Stomach (tissue), 8 donors: ENCODE measurements at regions not wholly inside any gene's neighbourhood (a gene's known extent, or its start where the extent isn't known, plus 50 kb on each side); places are given as distances from the start of the nearest gene placed in this dataset.

Source experiments
- DNase-seq, 2 donors: peaks; one replicate each; pipeline versions ENCODE4 v3.0.0 to v3.0.0-alpha.2; 2013 to 2019
- H3K27ac ChIP-seq, 5 donors: fragments of 200-600 bp in 4 of 5; sonication (generic) in 4 of 5; one replicate each; pipeline ENCODE4 v1.5.1; 2013 to 2019; ENCODE audit warnings: mild to moderate bottlenecking in 1 of 5, moderate library complexity in 1 of 5
- H3K27me3 ChIP-seq, 3 donors: fragments of 200-600 bp; sonication (generic); one replicate each; pipeline ENCODE4 v1.5.1; 2017 to 2019; ENCODE audit warnings: mixed run types in 1 of 3
- H3K36me3 ChIP-seq, 4 donors: fragments of 200-600 bp; sonication (generic); 1 replicate in 3 of 4; 2 replicates in 1 of 4; pipeline ENCODE4 v1.5.1; 2016 to 2019
- H3K4me1 ChIP-seq, 4 donors: fragments of 200-600 bp; sonication (generic); one replicate each; pipeline ENCODE4 v1.5.1; 2016 to 2019
- H3K4me3 ChIP-seq, 4 donors: fragments of 200-600 bp; sonication (generic) in 3 of 4; one replicate each; pipeline ENCODE4 v1.5.1; 2016 to 2019; ENCODE audit warnings: mild to moderate bottlenecking in 1 of 4
- H3K9me3 ChIP-seq, 4 donors: fragments of 200-600 bp; sonication (generic); one replicate each; pipeline ENCODE4 v1.5.1; 2016 to 2019
- EP300 ChIP-seq: sonication (generic); formaldehyde crosslinking; IDR thresholded peaks from one replicate; pipeline ENCODE4 v1.6.1; 2017; ENCODE audit warnings: antibody characterized with exemption
- POLR2A ChIP-seq, 4 donors: fragments of 450-650 bp; IDR thresholded peaks; one replicate each; pipeline ENCODE4 v1.6.1; 2016; ENCODE audit warnings: antibody characterized with exemption in 4 of 4, control low read depth in 2 of 4, mild to moderate bottlenecking in 1 of 4, moderate library complexity in 1 of 4
- POLR2AphosphoS5 ChIP-seq, 3 donors: sonication (generic); formaldehyde crosslinking; IDR thresholded peaks; one replicate each; pipeline ENCODE4 v1.6.1; 2016; ENCODE audit warnings: antibody characterized with exemption in 3 of 3
- WGBS, 5 donors: extraction: QIAGEN DNeasy Blood & Tissue Kit in 3 of 5; methylation state at CpG; one replicate each; pipeline versions ENCODE4 v1.1.5 to v1.1.7; 2013 to 2018; 5-methylcytosine and 5-hydroxymethylcytosine counted together
- intact Hi-C: fragments of 100-400 bp; cut with DNase I; formaldehyde crosslinking; loops from one replicate; pipeline ENCODE4 v1.15.1; 2023; ENCODE audit warnings: low total_unique reads
- TF ChIP-seq, protein P1 (sequence below), 7 experiments: fragments of 450-650 bp in 4 of 7; fragments of 200-600 bp in 3 of 7; sonication (generic) in 3 of 7; IDR thresholded peaks; one replicate each; pipeline ENCODE4 v1.5.1; 2016 to 2019; ENCODE audit warnings: antibody characterized with exemption in 7 of 7, control low read depth in 2 of 7, mild to moderate bottlenecking in 1 of 7
- donor health status: healthy with polysubstance abuse.
- donor health status: Bipolar disorder and iron deficiency.
- donor health status: healthy.

DNA sequence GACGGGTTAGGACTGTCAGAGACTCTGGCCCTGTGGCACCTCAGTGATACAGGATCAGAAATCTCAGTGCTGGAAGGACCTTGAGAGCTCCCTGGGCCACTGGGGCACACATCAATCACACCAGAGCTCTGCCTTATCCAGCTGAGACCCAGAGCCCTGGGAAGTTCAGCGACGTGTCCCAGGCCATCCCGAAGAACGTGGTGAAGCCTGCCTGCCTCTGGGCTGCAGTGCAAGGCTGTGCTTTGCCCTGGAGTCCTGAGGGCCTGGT is 79.8 kb upstream of the MGMT start:
- H3K27me3 ChIP-seq, result peaks cover 0 to 10% (median 4%) of the 10 kb centered on the region in 3 donors
- TF ChIP-seq POLR2A (IDR thresholded peaks at IDR 0.05) (no peak), POLR2AphosphoS5 (IDR thresholded peaks at IDR 0.05) (no peak), EP300 (no peak)
- TF ChIP-seq, protein P1, sequence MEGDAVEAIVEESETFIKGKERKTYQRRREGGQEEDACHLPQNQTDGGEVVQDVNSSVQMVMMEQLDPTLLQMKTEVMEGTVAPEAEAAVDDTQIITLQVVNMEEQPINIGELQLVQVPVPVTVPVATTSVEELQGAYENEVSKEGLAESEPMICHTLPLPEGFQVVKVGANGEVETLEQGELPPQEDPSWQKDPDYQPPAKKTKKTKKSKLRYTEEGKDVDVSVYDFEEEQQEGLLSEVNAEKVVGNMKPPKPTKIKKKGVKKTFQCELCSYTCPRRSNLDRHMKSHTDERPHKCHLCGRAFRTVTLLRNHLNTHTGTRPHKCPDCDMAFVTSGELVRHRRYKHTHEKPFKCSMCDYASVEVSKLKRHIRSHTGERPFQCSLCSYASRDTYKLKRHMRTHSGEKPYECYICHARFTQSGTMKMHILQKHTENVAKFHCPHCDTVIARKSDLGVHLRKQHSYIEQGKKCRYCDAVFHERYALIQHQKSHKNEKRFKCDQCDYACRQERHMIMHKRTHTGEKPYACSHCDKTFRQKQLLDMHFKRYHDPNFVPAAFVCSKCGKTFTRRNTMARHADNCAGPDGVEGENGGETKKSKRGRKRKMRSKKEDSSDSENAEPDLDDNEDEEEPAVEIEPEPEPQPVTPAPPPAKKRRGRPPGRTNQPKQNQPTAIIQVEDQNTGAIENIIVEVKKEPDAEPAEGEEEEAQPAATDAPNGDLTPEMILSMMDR (IDR thresholded peaks at IDR 0.05), result no peak
- H3K4me3 ChIP-seq, result no peak overlapping the region
- 82 to 89% (median 83%) methylated on average over 5 of the region's 5 CpGs for WGBS, 5 donors
- no peak for DNase-seq
- no peaks in the 10 kb centered on the region for H3K9me3 ChIP-seq
- H3K27ac ChIP-seq, result no peak overlapping the region
- no peaks in the 10 kb centered on the region for H3K4me1 ChIP-seq
- intact Hi-C loops, result no loop called here
- no peaks in the 10 kb centered on the region for H3K36me3 ChIP-seq

DNA sequence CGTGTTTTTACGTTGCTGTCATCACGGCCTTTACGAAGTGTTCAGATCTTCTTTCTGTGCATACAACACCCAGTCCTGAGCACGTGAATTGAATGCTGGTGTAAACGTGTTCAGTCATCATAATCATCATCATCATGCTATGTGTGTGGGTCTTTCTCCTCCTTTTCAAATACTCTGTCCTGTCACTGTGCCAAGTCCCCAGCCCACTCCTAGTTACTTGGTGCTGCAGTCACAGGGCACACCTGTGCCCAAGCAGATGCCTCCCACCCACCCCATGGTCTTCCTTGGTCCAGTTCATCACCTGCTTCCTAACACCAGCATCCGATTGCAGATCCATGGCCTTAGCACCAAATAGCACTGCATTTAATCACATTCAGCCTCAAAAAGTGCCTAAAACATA is 78.6 kb upstream of the MGMT start:
- TF ChIP-seq POLR2A (IDR thresholded peaks at IDR 0.05) (no peak), EP300 (no peak), POLR2AphosphoS5 (IDR thresholded peaks at IDR 0.05) (no peak)
- TF ChIP-seq, protein P1 (IDR thresholded peaks at IDR 0.05), result no peak
- no peaks in the 10 kb centered on the region for H3K9me3 ChIP-seq
- H3K36me3 ChIP-seq, result no peaks in the 10 kb centered on the region
- H3K4me1 ChIP-seq, result no peaks in the 10 kb centered on the region
- H3K27ac ChIP-seq, result no peak overlapping the region
- H3K4me3 ChIP-seq, result no peak overlapping the region
- WGBS, 5 donors, result 88 to 91% (median 90%) methylated on average over 7 of the region's 7 CpGs
- intact Hi-C loops, result no loop called here
- no peak for DNase-seq
- H3K27me3 ChIP-seq, result peaks cover 0 to 16% (median 4%) of the 10 kb centered on the region in 3 donors

DNA sequence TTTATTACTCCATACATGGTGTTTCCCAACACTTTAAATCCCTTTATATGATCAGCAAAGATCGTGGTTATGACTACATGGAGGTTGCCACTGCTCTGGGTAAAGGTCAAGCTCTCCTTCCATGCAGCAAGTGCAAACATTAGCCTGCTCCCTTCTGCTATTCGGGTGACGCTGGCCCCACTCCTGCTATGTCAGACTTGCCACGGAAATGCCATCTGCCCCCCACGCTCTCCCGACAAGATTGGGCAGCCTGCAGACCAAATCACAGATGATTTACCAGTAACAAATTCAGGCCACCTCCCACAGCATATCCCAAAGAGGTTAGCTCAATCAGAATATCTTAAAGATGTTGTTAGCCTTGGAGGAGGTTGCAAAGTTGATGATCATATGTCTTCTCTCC is 77.8 kb upstream of the MGMT start:
- no peaks in the 10 kb centered on the region for H3K9me3 ChIP-seq
- WGBS, 5 donors, result 50 to 84% (median 52%) methylated on average over 6 of the region's 6 CpGs
- H3K27me3 ChIP-seq, result peaks cover 0 to 23% (median 4%) of the 10 kb centered on the region in 3 donors
- no peak overlapping the region for H3K4me3 ChIP-seq
- no peak for TF ChIP-seq POLR2A (IDR thresholded peaks at IDR 0.05)
- no peak for TF ChIP-seq POLR2AphosphoS5 (IDR thresholded peaks at IDR 0.05)
- TF ChIP-seq, protein P1 (IDR thresholded peaks at IDR 0.05), result no peak
- TF ChIP-seq EP300, result no peak
- DNase-seq, result no peak
- H3K27ac ChIP-seq, result no peak overlapping the region
- H3K36me3 ChIP-seq, result no peaks in the 10 kb centered on the region
- H3K4me1 ChIP-seq, result no peaks in the 10 kb centered on the region
- intact Hi-C loops, result no loop called here

DNA sequence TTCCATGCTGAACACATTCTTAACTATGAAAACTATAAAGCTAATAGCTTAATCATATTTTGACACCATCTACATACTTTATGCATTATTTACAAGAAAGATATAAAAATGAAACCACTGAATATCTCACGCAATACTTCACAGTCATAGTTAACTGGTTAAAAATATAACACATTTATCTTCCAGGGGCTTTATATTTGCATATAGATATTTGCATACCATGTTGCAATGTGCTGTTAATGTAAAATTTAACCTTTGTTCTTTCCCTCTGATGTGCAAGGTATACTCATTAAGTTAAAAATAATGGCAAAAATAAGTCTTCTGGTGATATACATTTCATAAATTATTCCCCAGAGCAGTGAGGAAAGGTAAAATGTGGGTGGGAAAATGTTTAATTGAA is 76.9 kb upstream of the MGMT start:
- Histone ChIP-seq H3K9me3 (no peaks in the 10 kb centered on the region), H3K27ac (no peak overlapping the region), H3K4me3 (no peak overlapping the region), H3K4me1 (no peaks in the 10 kb centered on the region), H3K27me3 (peaks cover 0 to 32% (median 4%) of the 10 kb centered on the region in 3 donors), H3K36me3 (no peaks in the 10 kb centered on the region)
- TF ChIP-seq EP300, result no peak
- no peak for TF ChIP-seq POLR2A (IDR thresholded peaks at IDR 0.05)
- TF ChIP-seq POLR2AphosphoS5 (IDR thresholded peaks at IDR 0.05), result no peak
- TF ChIP-seq, protein P1 (IDR thresholded peaks at IDR 0.05), result no peak
- DNase-seq, result no peak
- 80 to 91% (median 86%) methylated on average over 1 of the region's 1 CpG for WGBS, 5 donors
- intact Hi-C loops, result no loop called here

DNA sequence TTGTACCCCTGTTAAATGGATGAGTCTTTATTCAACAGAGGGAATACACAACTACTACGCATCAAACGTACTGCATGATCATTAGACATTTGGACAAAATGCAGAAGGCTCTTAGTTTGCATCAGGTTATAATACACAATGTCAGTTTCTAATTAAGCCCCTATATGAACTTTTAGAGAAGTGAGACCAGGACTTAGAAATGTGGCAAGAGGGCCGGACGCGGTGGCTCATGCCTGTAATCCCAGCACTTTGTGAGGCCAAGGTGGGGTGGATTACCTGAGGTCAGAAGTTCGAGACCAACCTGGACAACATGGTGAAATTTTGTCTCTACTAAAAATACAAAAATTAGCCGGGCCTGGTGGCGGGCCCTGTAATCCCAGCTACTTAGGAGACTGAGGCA is 76.3 kb upstream of the MGMT start:
- no peaks in the 10 kb centered on the region for H3K4me1 ChIP-seq
- H3K27ac ChIP-seq, result no peak overlapping the region
- WGBS, 5 donors, result 79 to 92% (median 91%) methylated on average over 8 of the region's 8 CpGs
- intact Hi-C loops, result no loop called here
- H3K36me3 ChIP-seq, result no peaks in the 10 kb centered on the region
- no peak for DNase-seq
- no peak overlapping the region for H3K4me3 ChIP-seq
- TF ChIP-seq, protein P1 (IDR thresholded peaks at IDR 0.05), result no peak
- TF ChIP-seq POLR2A (IDR thresholded peaks at IDR 0.05) (no peak), POLR2AphosphoS5 (IDR thresholded peaks at IDR 0.05) (no peak), EP300 (no peak)
- H3K9me3 ChIP-seq, result no peaks in the 10 kb centered on the region
- peaks cover 0 to 32% (median 4%) of the 10 kb centered on the region in 3 donors for H3K27me3 ChIP-seq
